ENCODE measurements at regions not wholly inside any gene's neighbourhood (a gene's known extent, or its start where the extent isn't known, plus 50 kb on each side); places are given as distances from the start of the nearest gene placed in this dataset.

DNA sequence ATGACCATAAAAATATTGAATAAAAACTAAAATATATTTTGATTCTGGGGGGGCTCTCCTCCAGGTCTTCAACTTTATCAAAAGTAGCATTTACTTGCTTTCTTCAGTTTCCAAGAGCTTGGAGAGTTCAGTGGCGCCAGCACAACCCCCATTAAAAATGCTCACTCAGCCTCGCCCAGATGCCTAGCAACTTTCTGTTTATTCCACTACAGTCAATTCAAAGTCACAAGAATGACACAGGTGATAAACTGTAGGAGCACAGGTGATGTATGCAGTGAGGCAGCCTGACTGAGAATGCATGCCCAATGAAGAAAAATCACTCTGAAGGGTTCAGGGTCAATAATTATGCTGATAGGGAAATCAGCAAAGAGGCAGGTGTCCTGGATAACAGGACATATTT is 159.4 kb upstream of the ATP1B1 start:
- TF ChIP-seq, protein P1, sequence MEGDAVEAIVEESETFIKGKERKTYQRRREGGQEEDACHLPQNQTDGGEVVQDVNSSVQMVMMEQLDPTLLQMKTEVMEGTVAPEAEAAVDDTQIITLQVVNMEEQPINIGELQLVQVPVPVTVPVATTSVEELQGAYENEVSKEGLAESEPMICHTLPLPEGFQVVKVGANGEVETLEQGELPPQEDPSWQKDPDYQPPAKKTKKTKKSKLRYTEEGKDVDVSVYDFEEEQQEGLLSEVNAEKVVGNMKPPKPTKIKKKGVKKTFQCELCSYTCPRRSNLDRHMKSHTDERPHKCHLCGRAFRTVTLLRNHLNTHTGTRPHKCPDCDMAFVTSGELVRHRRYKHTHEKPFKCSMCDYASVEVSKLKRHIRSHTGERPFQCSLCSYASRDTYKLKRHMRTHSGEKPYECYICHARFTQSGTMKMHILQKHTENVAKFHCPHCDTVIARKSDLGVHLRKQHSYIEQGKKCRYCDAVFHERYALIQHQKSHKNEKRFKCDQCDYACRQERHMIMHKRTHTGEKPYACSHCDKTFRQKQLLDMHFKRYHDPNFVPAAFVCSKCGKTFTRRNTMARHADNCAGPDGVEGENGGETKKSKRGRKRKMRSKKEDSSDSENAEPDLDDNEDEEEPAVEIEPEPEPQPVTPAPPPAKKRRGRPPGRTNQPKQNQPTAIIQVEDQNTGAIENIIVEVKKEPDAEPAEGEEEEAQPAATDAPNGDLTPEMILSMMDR (IDR thresholded peaks at IDR 0.05 in 8 of 11, conservative IDR thresholded peaks at IDR 0.05 in 3 of 11), result no peak
- no peak for TF ChIP-seq POLR2A (IDR thresholded peaks at IDR 0.05)
